H1 (cell line): ENCODE measurements at regions not wholly inside any gene's neighbourhood (a gene's known extent, or its start where the extent isn't known, plus 50 kb on each side); places are given as distances from the start of the nearest gene placed in this dataset.

Experiments used
- CTCF ChIA-PET: fragments of 300-600 bp; sonication (Branson Sonifier 250); formaldehyde crosslinking; loops from one replicate; lab custom pipeline; 2021; ENCODE audit not compliant: partially characterized antibody; lab: Charles Lee
- POLR2A ChIA-PET: fragments of 300-600 bp; sonication (Branson Sonifier 250); formaldehyde crosslinking; loops from one replicate; lab custom pipeline; 2021; ENCODE audit warnings: inconsistent platforms; ENCODE audit not compliant: partially characterized antibody; lab: Charles Lee
- DNase-seq, 2 experiments: peaks; one replicate each; pipeline versions ENCODE4 v3.0.0 to v3.0.0-alpha.2; 2010 to 2022; ENCODE audit warnings: low spot score in 2 of 2, low read depth in 1 of 2, mixed read lengths in 1 of 2
- FAIRE-seq: peaks from 2 replicates; lab custom pipeline; 2011; peaks lifted over from hg19 to GRCh38; lab: Jason Lieb, UNC
- H2AFZ ChIP-seq: 2 replicates; pipeline ENCODE4 v1.8.1; 2012; ENCODE audit warnings: low read length, inconsistent platforms
- H2AK5ac ChIP-seq: 2 replicates; pipeline ENCODE4 v1.6.1; 2013; ENCODE audit warnings: low read depth, low read length
- H2BK120ac ChIP-seq: replicated peaks from 2 replicates; pipeline ENCODE3; 2013; ENCODE audit warnings: low read depth, low read length, inconsistent platforms
- H2BK12ac ChIP-seq: 2 replicates; pipeline ENCODE4 v1.6.1; 2013; ENCODE audit warnings: low read depth, low read length
- H2BK15ac ChIP-seq: 2 replicates; pipeline ENCODE4 v1.6.1; 2013; ENCODE audit warnings: low read length
- H2BK20ac ChIP-seq: 2 replicates; pipeline ENCODE4 v1.6.1; 2013; ENCODE audit warnings: low read length
- H2BK5ac ChIP-seq: 2 replicates; pipeline ENCODE4 v1.6.1; 2013; ENCODE audit warnings: low read depth, low read length
- H3K14ac ChIP-seq: 2 replicates; pipeline ENCODE4 v1.6.1; 2013; ENCODE audit warnings: inconsistent platforms; ENCODE audit not compliant: insufficient read length
- H3K18ac ChIP-seq: 2 replicates; pipeline ENCODE4 v1.6.1; 2013; ENCODE audit warnings: low read length; ENCODE audit errors: extremely low read depth
- H3K23ac ChIP-seq: 2 replicates; pipeline ENCODE4 v1.6.1; 2013; ENCODE audit warnings: inconsistent platforms; ENCODE audit not compliant: insufficient read length
- H3K23me2 ChIP-seq: 2 replicates; pipeline ENCODE4 v1.6.1; 2013; ENCODE audit warnings: low read depth, low read length
- H3K27ac ChIP-seq: 2 replicates; pipeline ENCODE4 v1.6.1; 2011; ENCODE audit warnings: low read depth, low read length, inconsistent platforms
- H3K27me3 ChIP-seq, 4 experiments: replicated peaks in 1 of 4; 1 replicate in 1 of 4; 2 replicates in 3 of 4; pipeline versions ENCODE4 v1.6.1 to v1.8.1; 2011 to 2013; ENCODE audit warnings: low read length in 3 of 4, mild to moderate bottlenecking in 3 of 4, inconsistent platforms in 2 of 4, mixed read lengths in 2 of 4, moderate library complexity in 1 of 4; ENCODE audit not compliant: control insufficient read depth in 3 of 4, insufficient read depth in 3 of 4; ENCODE audit errors: extremely low read depth in 1 of 4
- H3K36me3 ChIP-seq, 4 experiments: 2 replicates each; pipeline versions ENCODE4 v1.6.1 to v1.8.1; 2011 to 2013; ENCODE audit warnings: mild to moderate bottlenecking in 4 of 4, low read length in 3 of 4, moderate library complexity in 2 of 4, control low read depth in 1 of 4, inconsistent platforms in 1 of 4; ENCODE audit not compliant: insufficient read depth in 4 of 4, control insufficient read depth in 2 of 4
- H3K4ac ChIP-seq: replicated peaks from 2 replicates; pipeline ENCODE3; 2013; ENCODE audit warnings: low read length, low read depth, mixed read lengths, inconsistent platforms; ENCODE audit not compliant: insufficient read length
- H3K4me1 ChIP-seq, 4 experiments: replicated peaks in 1 of 4; 1 replicate in 1 of 4; 2 replicates in 3 of 4; pipeline versions ENCODE4 v1.6.1 to v1.8.1; 2011 to 2013; ENCODE audit warnings: low read length in 3 of 4, inconsistent platforms in 2 of 4, mixed read lengths in 1 of 4; ENCODE audit not compliant: insufficient read depth in 4 of 4, control insufficient read depth in 3 of 4
- H3K4me2 ChIP-seq, 2 experiments: 2 replicates each; pipeline versions ENCODE4 v1.6.1 to v1.8.1; 2011 to 2013; ENCODE audit warnings: low read depth in 2 of 2, low read length in 2 of 2, control low read depth in 1 of 2, inconsistent platforms in 1 of 2, mild to moderate bottlenecking in 1 of 2; ENCODE audit not compliant: insufficient read depth in 1 of 2
- H3K4me3 ChIP-seq, 4 experiments: fragments of 200-600, 300-600 bp in 1 of 4; sonication (generic), shearing (Covaris generic), sonication (Bioruptor Twin) in 1 of 4; 2 replicates each; pipeline versions ENCODE4 v1.5.1 to v1.8.1; 2011 to 2016; ENCODE audit warnings: low read length in 4 of 4, low read depth in 3 of 4, control low read depth in 2 of 4, inconsistent platforms in 2 of 4, mild to moderate bottlenecking in 2 of 4, mixed read lengths in 1 of 4, moderate library complexity in 1 of 4; ENCODE audit not compliant: insufficient read depth in 2 of 4; ENCODE audit errors: extremely low read depth in 1 of 4
- H3K56ac ChIP-seq: replicated peaks from 2 replicates; pipeline ENCODE3; 2013; ENCODE audit warnings: low read depth, mild to moderate bottlenecking, mixed read lengths, low read length, inconsistent platforms; ENCODE audit not compliant: insufficient read length
- H3K79me1 ChIP-seq: 2 replicates; pipeline ENCODE4 v1.6.1; 2013; ENCODE audit warnings: low read depth, low read length, control low read depth
- H3K79me2 ChIP-seq, 2 experiments: 2 replicates each; pipeline versions ENCODE4 v1.6.1 to v1.8.1; 2012 to 2013; ENCODE audit warnings: low read length in 2 of 2, mild to moderate bottlenecking in 2 of 2, inconsistent platforms in 1 of 2; ENCODE audit not compliant: insufficient read depth in 2 of 2, control insufficient read depth in 1 of 2
- H3K9ac ChIP-seq, 4 experiments: replicated peaks in 1 of 4; 1 replicate in 1 of 4; 2 replicates in 3 of 4; pipeline versions ENCODE4 v1.6.1 to v1.8.1; 2011 to 2013; ENCODE audit warnings: low read depth in 3 of 4, low read length in 3 of 4, control low read depth in 2 of 4, mild to moderate bottlenecking in 2 of 4, moderate library complexity in 2 of 4, inconsistent platforms in 1 of 4; ENCODE audit errors: extremely low read depth in 1 of 4
- H3K9me3 ChIP-seq, 2 experiments: 2 replicates each; pipeline versions ENCODE4 v1.6.1 to v1.8.1; 2012 to 2013; ENCODE audit warnings: mild to moderate bottlenecking in 2 of 2, moderate library complexity in 2 of 2, control low read depth in 1 of 2, inconsistent platforms in 1 of 2, low read depth in 1 of 2, low read length in 1 of 2, mixed read lengths in 1 of 2; ENCODE audit not compliant: insufficient read depth in 2 of 2
- H4K20me1 ChIP-seq, 2 experiments: replicated peaks in 1 of 2; 2 replicates each; pipeline versions ENCODE3 to v1.8.1; 2011 to 2013; ENCODE audit warnings: inconsistent platforms in 2 of 2, low read length in 2 of 2, mild to moderate bottlenecking in 1 of 2; ENCODE audit not compliant: insufficient read depth in 2 of 2, control insufficient read depth in 1 of 2
- H4K5ac ChIP-seq: 2 replicates; pipeline ENCODE4 v1.6.1; 2013; ENCODE audit warnings: low read length, low read depth, mixed read lengths, inconsistent platforms; ENCODE audit not compliant: insufficient read length
- H4K8ac ChIP-seq: 2 replicates; pipeline ENCODE4 v1.8.0; 2013; ENCODE audit warnings: mild to moderate bottlenecking, moderate library complexity, low read length, inconsistent platforms; ENCODE audit not compliant: insufficient read depth; ENCODE audit errors: extremely low read depth
- H4K91ac ChIP-seq: replicated peaks from 2 replicates; pipeline ENCODE3; 2013; ENCODE audit warnings: low read length, mixed read lengths, inconsistent platforms; ENCODE audit not compliant: insufficient read length
- ATF3 ChIP-seq: IDR thresholded peaks from 2 replicates; pipeline ENCODE4 v1.6.1; 2011; ENCODE audit warnings: low read depth, mild to moderate bottlenecking, low read length; ENCODE audit not compliant: insufficient read depth
- RAD21 ChIP-seq, 2 experiments: IDR thresholded peaks in 1 of 2; conservative IDR thresholded peaks in 1 of 2; 2 replicates each; pipeline ENCODE4 v1.6.1; 2011; ENCODE audit warnings: low read depth in 2 of 2, low read length in 2 of 2, improper control_type of control experiment in 1 of 2, inconsistent platforms in 1 of 2, mild to moderate bottlenecking in 1 of 2, moderate library complexity in 1 of 2
- WGBS, 2 experiments: shearing (Covaris generic) in 1 of 2; methylation state at CpG; one replicate each; pipeline versions ENCODE4 v1.1.6 to v1.1.7; 2013 to 2015; ENCODE audit warnings: low lambda C conversion rate in 2 of 2, mixed read lengths in 2 of 2, inconsistent platforms in 1 of 2, low coverage in 1 of 2, missing lambda C conversion rate in 1 of 2; ENCODE audit not compliant: insufficient replicate concordance in 2 of 2, insufficient coverage in 1 of 2, insufficient read length in 1 of 2; ENCODE audit errors: extremely low coverage in 1 of 2, missing lambda C conversion rate in 1 of 2; 5-methylcytosine and 5-hydroxymethylcytosine counted together

DNA sequence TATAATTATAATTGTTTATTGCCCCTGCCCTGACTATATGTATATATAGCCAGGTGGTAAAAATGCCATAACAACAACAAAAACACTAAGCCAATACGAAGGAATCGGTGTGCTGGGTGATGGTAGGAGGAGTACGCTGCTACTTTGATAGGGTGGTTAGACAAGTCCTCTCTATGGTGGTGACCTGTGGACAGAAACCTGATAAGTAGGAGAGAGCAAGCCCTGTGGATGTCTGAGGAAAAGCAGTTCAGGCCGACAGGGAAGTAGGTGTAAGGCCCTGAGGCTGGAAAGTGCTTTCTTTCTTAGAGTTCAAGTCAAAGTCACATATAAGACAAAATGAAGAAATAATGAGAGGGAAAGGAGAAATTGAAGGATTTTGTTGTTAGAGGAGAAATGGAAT is 823.8 kb upstream of the CELF2 start:
- no peak overlapping the region for H3K27ac ChIP-seq
- no peak overlapping the region for H3K23ac ChIP-seq
- H2AK5ac ChIP-seq, result no peak overlapping the region
- no peak overlapping the region for H3K4me3 ChIP-seq
- H2BK20ac ChIP-seq, result no peak overlapping the region
- no peak overlapping the region for H3K14ac ChIP-seq
- H4K91ac ChIP-seq, result no peak overlapping the region
- no peak overlapping the region for H2BK120ac ChIP-seq
- no peak overlapping the region for H3K9ac ChIP-seq
- no peaks in the 10 kb centered on the region for H3K9me3 ChIP-seq
- H3K79me2 ChIP-seq, result no peaks in the 10 kb centered on the region
- no peak overlapping the region for H4K8ac ChIP-seq
- 87% methylated on average over 4 of the region's 4 CpGs; no CpG with 5 or more reads in 1 of the 2 experiments for WGBS, 2 experiments
- no peaks in the 10 kb centered on the region for H3K36me3 ChIP-seq
- no peaks in the 10 kb centered on the region; the same call in 1 of the 2 replicates for H3K23me2 ChIP-seq
- no peak overlapping the region for H2BK15ac ChIP-seq
- TF ChIP-seq ATF3 (no peak), RAD21 (IDR thresholded peaks at IDR 0.05 in 1 of 2, conservative IDR thresholded peaks at IDR 0.05 in 1 of 2; ENCODE audit: low read depth in 2 of 2, low read length in 2 of 2) (peak; percentile 15 to 18; a peak in 3 of 4 replicates)
- no peaks in the 10 kb centered on the region for H3K4me1 ChIP-seq
- ChIA-PET CTCF (no interaction called here), POLR2A (no interaction called here)
- H2BK12ac ChIP-seq, result no peak overlapping the region
- no peak overlapping the region for H3K4ac ChIP-seq
- H2AFZ ChIP-seq, result no peak overlapping the region
- H3K18ac ChIP-seq, result no peak overlapping the region
- no peaks in the 10 kb centered on the region for H3K79me1 ChIP-seq
- H3K27me3 ChIP-seq, result no peaks in the 10 kb centered on the region
- H4K20me1 ChIP-seq, result no peaks in the 10 kb centered on the region
- no peak overlapping the region for H4K5ac ChIP-seq
- no peak overlapping the region for H3K4me2 ChIP-seq
- no peak for FAIRE-seq
- no peak overlapping the region for H2BK5ac ChIP-seq
- H3K56ac ChIP-seq, result no peak overlapping the region
- no peak for DNase-seq
